Lower leg skin (tissue), 4 donors: ENCODE measurements at regions not wholly inside any gene's neighbourhood (a gene's known extent, or its start where the extent isn't known, plus 50 kb on each side); places are given as distances from the start of the nearest gene placed in this dataset.

Experiments used
- DNase-seq, 2 donors: peaks; one replicate each; pipeline ENCODE4 v3.0.0-alpha.2; 2019; ENCODE audit warnings: low spot score in 2 of 2
- H3K4me3 ChIP-seq: fragments of 200-600 bp; sonication (generic); 2 replicates; pipeline ENCODE4 v1.5.1; 2017; ENCODE audit warnings: mild to moderate bottlenecking, low read depth; ENCODE audit not compliant: poor library complexity, severe bottlenecking
- POLR2A ChIP-seq, 2 donors: fragments of 450-650 bp; IDR thresholded peaks; one replicate each; pipeline ENCODE4 v1.6.1; 2016 to 2017; ENCODE audit warnings: antibody characterized with exemption in 2 of 2, mild to moderate bottlenecking in 1 of 2, moderate library complexity in 1 of 2
- WGBS, 2 donors: methylation state at CpG; one replicate each; pipeline ENCODE4 v1.1.5; 2018; 5-methylcytosine and 5-hydroxymethylcytosine counted together
- intact Hi-C: fragments of 100-400 bp; cut with DNase I; formaldehyde crosslinking; loops from one replicate; pipeline ENCODE4 v1.15.0; 2023; ENCODE audit warnings: low total_unique reads
- TF ChIP-seq, protein P1 (sequence below), 3 donors: fragments of 450-650 bp; IDR thresholded peaks; one replicate each; pipeline ENCODE4 v1.5.1; 2016; ENCODE audit warnings: antibody characterized with exemption in 3 of 3, mild to moderate bottlenecking in 3 of 3, moderate library complexity in 2 of 3

GRCh38 chr2:57888463-57888862 lies 158.1 kb upstream of the VRK2 start:
- intact Hi-C loops: no loop called here
- H3K4me3 ChIP-seq: no peak overlapping the region
- TF ChIP-seq, protein P1, sequence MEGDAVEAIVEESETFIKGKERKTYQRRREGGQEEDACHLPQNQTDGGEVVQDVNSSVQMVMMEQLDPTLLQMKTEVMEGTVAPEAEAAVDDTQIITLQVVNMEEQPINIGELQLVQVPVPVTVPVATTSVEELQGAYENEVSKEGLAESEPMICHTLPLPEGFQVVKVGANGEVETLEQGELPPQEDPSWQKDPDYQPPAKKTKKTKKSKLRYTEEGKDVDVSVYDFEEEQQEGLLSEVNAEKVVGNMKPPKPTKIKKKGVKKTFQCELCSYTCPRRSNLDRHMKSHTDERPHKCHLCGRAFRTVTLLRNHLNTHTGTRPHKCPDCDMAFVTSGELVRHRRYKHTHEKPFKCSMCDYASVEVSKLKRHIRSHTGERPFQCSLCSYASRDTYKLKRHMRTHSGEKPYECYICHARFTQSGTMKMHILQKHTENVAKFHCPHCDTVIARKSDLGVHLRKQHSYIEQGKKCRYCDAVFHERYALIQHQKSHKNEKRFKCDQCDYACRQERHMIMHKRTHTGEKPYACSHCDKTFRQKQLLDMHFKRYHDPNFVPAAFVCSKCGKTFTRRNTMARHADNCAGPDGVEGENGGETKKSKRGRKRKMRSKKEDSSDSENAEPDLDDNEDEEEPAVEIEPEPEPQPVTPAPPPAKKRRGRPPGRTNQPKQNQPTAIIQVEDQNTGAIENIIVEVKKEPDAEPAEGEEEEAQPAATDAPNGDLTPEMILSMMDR (IDR thresholded peaks at IDR 0.05): no peak
- no peak for TF ChIP-seq POLR2A (IDR thresholded peaks at IDR 0.05)
- no peak for DNase-seq
- 86 to 91% methylated on average over 3 of the region's 3 CpGs for WGBS, 2 donors

GRCh38 chr2:57890464-57890863 lies 156.1 kb upstream of the VRK2 start:
- TF ChIP-seq, protein P1 (IDR thresholded peaks at IDR 0.05): no peak
- no peak for TF ChIP-seq POLR2A (IDR thresholded peaks at IDR 0.05)
- H3K4me3 ChIP-seq: no peak overlapping the region
- intact Hi-C loops: no loop called here
- no peak for DNase-seq

- no peak for DNase-seq
- intact Hi-C loops: no loop called here
- H3K4me3 ChIP-seq: no peak overlapping the region
- WGBS, 2 donors: 74 to 76% methylated on average over 7 of the region's 7 CpGs
- no peak for TF ChIP-seq POLR2A (IDR thresholded peaks at IDR 0.05)
- TF ChIP-seq, protein P1 (IDR thresholded peaks at IDR 0.05): no peak
These were observed 155.4 kb upstream of the VRK2 start for GRCh38 chr2:57891086-57891712.

DNA sequence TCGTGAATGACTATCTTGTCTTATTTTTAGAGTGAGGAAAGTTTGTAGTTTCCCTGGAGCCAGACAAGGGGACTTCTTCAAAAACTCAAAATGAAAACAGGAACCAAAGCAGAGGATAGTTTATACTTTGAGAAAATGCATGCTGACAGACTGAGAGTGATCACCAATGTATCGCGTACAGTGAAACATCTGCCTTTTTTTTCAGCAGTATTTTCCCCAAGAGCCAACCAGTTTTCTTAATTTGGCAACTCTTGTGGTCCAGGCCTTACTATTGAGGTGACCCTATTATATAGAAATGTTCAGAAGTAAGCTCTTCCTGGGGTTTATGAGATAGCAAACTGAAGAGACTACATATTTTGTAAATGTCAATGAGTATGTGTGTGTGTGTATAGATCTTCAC lies 153.7 kb upstream of the VRK2 start:
- intact Hi-C loops: no loop called here
- no peak for DNase-seq
- no peak overlapping the region for H3K4me3 ChIP-seq
- 77 to 84% methylated on average over 3 of the region's 3 CpGs for WGBS, 2 donors
- TF ChIP-seq POLR2A (IDR thresholded peaks at IDR 0.05): no peak
- TF ChIP-seq, protein P1 (IDR thresholded peaks at IDR 0.05): no peak

DNA sequence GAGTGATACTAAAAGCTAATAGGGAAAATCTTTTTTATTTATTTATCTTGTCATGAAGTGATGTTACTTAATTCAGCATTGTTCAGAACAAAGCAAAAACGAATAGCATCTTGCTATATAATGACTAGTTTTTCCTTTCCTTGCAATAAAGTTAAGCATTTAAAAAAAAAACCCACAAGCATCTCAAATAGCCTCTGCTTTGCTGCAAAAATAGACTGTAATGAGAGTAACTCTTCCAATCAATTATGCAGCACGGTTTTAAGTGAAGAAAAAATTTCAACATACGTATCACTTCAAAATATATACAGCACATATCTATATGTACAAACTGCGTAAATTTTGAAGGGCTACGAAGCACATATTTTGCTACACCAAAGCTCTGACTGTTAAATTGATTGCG lies 153.3 kb upstream of the VRK2 start:
- DNase-seq: no peak
- intact Hi-C loops: no loop called here
- no peak overlapping the region for H3K4me3 ChIP-seq
- TF ChIP-seq, protein P1 (IDR thresholded peaks at IDR 0.05): no peak
- TF ChIP-seq POLR2A (IDR thresholded peaks at IDR 0.05): no peak
- WGBS, 2 donors: 82 to 87% methylated on average over 6 of the region's 6 CpGs

- H3K4me3 ChIP-seq: no peak overlapping the region
- WGBS, 2 donors: 88 to 91% methylated on average over 1 of the region's 1 CpG
- no peak for TF ChIP-seq POLR2A (IDR thresholded peaks at IDR 0.05)
- TF ChIP-seq, protein P1 (IDR thresholded peaks at IDR 0.05): no peak
- no peak for DNase-seq
- intact Hi-C loops: no loop called here
These were observed 152.8 kb upstream of the VRK2 start for GRCh38 chr2:57893786-57894185.
